WI38 (cell line): ENCODE measurements at regions not wholly inside any gene's neighbourhood (a gene's known extent, or its start where the extent isn't known, plus 50 kb on each side); places are given as distances from the start of the nearest gene placed in this dataset.

Experiments
- H3K4me3 ChIP-seq: 2 replicates; pipeline ENCODE4 v1.5.1; 2011; ENCODE audit warnings: low read depth, mild to moderate bottlenecking, control low read depth, low read length
- CTCF ChIP-seq: IDR thresholded peaks from 2 replicates; pipeline ENCODE4 v1.5.1; 2012; ENCODE audit warnings: low read depth, mild to moderate bottlenecking, control low read depth, low read length

GRCh38 chr2:196367633-196368032 is 196.3 kb upstream of the STK17B start:
- no peak for TF ChIP-seq CTCF

DNA sequence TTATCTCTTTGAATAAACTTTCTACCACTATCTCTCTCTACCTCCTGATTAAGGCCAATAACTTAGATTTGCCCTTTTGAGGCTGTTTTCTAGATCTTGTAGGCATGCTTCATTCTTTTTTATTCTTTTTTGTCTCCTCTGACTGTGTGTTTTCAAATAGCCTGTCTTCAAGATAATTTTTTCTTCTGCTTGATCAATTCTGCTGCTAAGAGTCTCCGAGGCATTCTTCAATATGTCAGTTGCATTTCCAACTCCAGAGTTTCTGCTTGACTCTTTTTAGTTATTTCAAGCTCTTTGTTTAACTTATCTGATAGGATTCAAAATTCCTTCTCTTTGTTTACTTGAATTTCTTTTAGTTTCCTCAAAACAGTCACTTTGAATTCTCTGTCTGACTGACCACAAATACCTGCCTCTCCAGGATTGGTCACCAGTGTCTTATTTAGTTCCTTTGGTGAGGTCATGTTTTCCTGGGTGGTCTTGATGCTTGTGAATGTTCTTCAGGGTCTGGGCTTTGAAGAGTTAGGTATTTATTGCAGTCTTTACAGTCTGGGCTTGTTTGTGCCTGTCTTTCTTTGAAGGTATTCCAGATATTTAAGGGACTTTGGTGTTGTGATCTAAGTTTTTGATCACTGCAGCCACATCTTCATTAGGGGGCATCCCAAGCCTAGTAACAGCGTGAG is 197.3 kb upstream of the STK17B start:
- H3K4me3 ChIP-seq: no peak overlapping the region
- TF ChIP-seq CTCF: no peak

More at GRCh38 chr2:196367633-196368032, 196.3 kb upstream of the STK17B start:
- no peak overlapping the region for H3K4me3 ChIP-seq

DNA sequence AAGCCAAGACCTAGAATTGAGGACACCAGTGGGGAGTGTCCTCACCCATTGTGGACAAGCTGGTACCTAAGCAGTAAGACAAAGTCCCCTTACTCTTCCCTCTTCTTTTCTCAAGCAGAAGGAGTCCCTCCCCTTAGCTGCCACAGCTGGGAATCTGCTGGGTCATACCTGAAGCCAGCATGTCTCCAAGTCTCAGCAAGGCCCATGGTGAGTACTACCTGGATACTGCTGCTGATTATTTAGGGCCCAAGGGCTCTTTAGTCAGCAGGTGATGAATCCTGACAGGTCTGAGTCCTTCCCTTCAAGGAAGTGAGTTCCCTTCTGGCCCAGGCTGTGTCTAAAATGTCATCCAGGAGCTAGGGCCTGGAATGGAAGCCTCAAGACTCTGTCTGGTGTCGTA is 198.6 kb upstream of the STK17B start:
- H3K4me3 ChIP-seq: no peak overlapping the region
- no peak for TF ChIP-seq CTCF

DNA sequence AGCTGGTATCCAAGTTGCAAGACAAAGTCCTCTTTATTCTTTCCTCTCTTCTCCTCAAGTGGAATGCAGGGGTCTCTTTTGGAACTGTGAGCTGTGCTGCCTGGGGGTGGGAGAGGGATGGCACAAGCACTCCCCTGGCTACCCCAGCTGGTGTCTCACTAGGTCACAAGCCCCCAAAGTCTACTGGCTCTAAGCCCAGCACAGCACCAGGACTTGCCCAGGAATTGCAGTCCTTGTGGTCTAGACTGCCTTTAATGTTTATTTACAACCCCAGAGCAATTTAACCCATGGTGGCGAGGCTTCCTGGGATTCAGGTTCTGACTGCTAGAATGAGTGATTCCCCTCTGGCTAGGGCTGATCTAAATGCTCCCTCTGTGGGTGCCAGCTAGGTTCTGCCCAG is 199.0 kb upstream of the STK17B start:
- no peak for TF ChIP-seq CTCF
- H3K4me3 ChIP-seq: no peak overlapping the region

GRCh38 chr2:196372276-196372809 is 201.0 kb upstream of the STK17B start:
- H3K4me3 ChIP-seq: no peak overlapping the region
- TF ChIP-seq CTCF: no peak

- H3K4me3 ChIP-seq: no peak overlapping the region
- TF ChIP-seq CTCF: no peak
Measured at GRCh38 chr2:196372811-196373664, 201.7 kb upstream of the STK17B start.
